ENCODE measurements at regions not wholly inside any gene's neighbourhood (a gene's known extent, or its start where the extent isn't known, plus 50 kb on each side); places are given as distances from the start of the nearest gene placed in this dataset.
"Not testable (repeated sequence)": the region's sequence is repeated elsewhere in the genome, so short reads cannot be mapped to it uniquely, and the experiment has no call there.

DNA sequence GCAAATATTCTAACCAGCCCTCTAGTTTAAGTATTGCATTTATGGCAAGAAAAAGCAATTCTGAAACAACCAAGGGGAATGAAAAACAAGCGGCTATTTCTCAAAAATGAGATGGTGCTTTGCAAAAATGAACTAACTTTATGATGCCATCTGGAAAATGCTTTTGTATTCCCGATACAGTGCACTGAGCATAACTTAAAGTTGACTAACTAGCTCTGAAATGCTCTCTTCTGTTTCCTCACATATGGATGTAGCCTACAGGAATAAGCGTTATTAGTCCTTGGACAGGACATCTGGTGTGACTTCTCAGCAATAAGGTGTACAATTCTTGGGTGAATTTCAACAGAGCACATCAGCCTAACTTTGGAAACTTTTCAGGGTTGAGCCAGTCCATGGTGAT, 228.2 kb upstream of the DDI1 start:
- TF ChIP-seq, protein P1, sequence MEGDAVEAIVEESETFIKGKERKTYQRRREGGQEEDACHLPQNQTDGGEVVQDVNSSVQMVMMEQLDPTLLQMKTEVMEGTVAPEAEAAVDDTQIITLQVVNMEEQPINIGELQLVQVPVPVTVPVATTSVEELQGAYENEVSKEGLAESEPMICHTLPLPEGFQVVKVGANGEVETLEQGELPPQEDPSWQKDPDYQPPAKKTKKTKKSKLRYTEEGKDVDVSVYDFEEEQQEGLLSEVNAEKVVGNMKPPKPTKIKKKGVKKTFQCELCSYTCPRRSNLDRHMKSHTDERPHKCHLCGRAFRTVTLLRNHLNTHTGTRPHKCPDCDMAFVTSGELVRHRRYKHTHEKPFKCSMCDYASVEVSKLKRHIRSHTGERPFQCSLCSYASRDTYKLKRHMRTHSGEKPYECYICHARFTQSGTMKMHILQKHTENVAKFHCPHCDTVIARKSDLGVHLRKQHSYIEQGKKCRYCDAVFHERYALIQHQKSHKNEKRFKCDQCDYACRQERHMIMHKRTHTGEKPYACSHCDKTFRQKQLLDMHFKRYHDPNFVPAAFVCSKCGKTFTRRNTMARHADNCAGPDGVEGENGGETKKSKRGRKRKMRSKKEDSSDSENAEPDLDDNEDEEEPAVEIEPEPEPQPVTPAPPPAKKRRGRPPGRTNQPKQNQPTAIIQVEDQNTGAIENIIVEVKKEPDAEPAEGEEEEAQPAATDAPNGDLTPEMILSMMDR (IDR thresholded peaks at IDR 0.05; ENCODE audit: control insufficient read depth, extremely low read depth, insufficient read depth): no peak
- DNase-seq (ENCODE audit: low read depth): no peak
- no peak overlapping the region for H3K4me3 ChIP-seq (ENCODE audit: low read depth, low read length)

DNA sequence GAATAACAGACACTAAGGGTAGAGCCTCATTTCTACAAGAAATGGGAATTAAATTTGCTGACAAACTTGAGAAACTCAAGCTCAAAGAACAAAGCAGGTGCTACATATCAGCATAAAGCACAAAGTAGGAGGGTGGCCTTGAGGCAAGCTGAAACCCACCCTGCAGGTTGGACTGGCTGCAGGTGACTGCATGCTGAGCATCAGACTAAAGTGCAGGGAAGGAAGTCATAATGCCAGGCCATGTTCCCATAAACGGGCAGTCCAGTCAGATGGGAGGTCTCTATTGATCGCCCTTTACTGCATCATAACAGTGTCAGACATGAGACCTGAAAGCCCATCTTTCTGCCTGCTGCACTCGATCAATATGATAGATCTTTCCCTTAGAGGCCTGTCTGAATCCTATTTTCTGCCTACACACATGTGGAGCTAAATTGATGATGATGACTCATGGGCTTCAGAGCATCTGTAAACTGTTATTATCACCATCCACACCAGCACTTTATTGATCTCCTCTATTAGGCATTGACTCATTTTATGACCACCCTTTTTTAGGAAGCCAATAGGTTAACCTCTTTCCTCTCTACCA, 224.5 kb upstream of the DDI1 start:
- TF ChIP-seq, protein P1 (IDR thresholded peaks at IDR 0.05; ENCODE audit: control insufficient read depth, extremely low read depth, insufficient read depth): no peak
- no peak overlapping the region for H3K4me3 ChIP-seq (ENCODE audit: low read depth, low read length)
- DNase-seq (ENCODE audit: low read depth): no peak

DNA sequence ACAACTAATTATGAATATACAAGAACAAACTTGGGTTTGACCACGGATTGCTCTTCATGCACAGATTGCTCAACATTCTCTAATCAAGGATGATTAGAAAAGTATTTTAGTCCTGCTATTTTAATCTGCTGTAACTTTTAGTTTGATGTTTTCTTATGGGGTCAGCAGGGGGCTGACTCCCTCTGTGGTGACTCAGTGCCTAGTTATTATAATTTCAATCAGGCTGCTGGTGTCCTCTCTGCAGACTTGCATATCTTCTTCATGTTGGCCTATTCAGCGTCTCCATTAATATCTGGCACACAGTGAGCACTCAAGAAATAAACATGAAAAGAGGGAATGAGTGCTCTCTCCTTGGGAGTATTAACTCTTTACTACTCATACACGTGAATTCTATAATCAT, 223.8 kb upstream of the DDI1 start:
- TF ChIP-seq, protein P1 (IDR thresholded peaks at IDR 0.05; ENCODE audit: control insufficient read depth, extremely low read depth, insufficient read depth): no peak
- DNase-seq (ENCODE audit: low read depth): no peak

DNA sequence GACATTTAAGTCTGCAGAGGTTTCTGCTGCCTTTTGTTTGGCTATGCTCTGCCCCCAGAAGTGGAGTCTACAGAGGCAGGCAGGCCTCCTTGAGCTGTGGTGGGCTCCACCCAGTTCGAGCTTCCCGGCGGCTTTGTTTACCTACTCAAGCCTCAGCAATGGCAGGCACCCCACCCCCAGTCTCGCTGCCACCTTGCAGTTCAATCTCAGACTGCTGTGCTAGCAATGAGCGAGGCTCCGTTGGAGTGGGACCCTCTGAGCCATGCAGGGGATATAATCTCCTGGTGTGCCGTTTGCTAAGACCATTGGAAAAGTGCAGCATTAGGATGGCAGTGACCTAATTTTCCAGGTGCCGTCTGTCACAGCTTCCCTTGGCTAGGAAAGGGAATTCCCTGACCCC, 216.1 kb upstream of the DDI1 start:
- DNase-seq (ENCODE audit: low read depth); H3K4me3 ChIP-seq (ENCODE audit: low read depth, low read length): not testable (repeated sequence)

More for the DNA sequence above, 223.8 kb upstream of the DDI1 start:
- no peak overlapping the region for H3K4me3 ChIP-seq (ENCODE audit: low read depth, low read length)

DNA sequence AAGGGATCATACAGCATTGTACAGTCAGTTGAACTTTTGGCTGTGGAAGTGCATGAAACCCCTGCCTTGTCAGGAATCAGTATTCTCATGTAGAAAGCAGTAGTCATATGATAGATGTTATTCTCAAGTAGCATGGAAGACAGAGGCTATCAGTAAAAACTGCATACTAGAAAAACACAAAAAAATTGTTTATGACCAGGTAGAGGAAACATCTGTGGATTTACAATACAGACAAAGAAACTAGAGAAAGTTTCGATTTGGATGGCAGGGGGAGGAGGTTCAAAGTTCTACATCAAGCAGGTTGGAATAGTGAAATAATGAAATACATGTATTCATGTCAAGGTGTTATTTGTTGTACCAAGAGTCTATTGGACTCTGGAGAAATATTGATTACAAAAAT, 212.3 kb upstream of the DDI1 start:
- no peak for DNase-seq (ENCODE audit: low read depth)
- TF ChIP-seq, protein P1 (IDR thresholded peaks at IDR 0.05; ENCODE audit: control insufficient read depth, extremely low read depth, insufficient read depth): no peak
- no peak overlapping the region for H3K4me3 ChIP-seq (ENCODE audit: low read depth, low read length)

DNA sequence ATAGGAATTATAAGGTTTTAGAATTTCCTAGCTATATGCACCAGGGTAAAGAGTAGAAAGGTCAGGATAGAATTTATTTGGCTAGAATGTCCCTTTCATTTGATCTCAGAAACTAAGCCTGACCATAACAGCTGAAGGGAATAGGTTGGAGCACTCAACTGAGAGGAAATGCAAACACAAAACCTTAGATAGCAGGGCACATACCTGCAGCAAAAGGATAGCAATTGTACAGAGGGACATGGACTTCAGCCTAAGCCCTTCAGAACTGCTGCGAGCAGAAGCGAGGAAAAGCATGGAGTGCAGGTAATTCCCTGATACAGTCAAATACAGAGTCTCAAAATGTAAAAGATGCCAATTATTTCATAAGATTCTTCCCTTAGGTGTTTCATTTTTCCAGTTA, 211.0 kb upstream of the DDI1 start:
- no peak for DNase-seq (ENCODE audit: low read depth)
- H3K4me3 ChIP-seq (ENCODE audit: low read depth, low read length): no peak overlapping the region
- TF ChIP-seq, protein P1 (IDR thresholded peaks at IDR 0.05; ENCODE audit: control insufficient read depth, extremely low read depth, insufficient read depth): no peak

DNA sequence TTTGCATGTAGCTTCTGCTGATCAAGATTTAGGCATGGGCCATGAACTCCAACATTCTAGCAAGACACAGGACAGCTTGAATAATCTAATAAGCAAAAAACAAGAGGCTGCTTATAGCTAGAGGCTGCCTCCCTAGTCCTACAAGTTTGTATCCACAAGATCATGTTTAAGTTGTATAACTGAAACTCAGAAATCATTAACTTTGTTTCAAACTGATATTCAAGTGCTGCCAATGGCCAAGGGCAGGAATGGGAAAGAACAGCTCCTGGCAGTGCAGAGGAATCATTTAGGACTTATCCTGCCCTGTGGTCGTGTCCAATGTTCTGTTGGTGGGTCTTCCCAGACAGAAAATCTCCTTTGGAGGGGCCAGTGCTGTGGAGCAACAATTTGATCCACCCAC, 209.6 kb upstream of the DDI1 start:
- no peak for DNase-seq (ENCODE audit: low read depth)
- TF ChIP-seq, protein P1 (IDR thresholded peaks at IDR 0.05; ENCODE audit: control insufficient read depth, extremely low read depth, insufficient read depth): no peak
- H3K4me3 ChIP-seq (ENCODE audit: low read depth, low read length): no peak overlapping the region
